ENCODE measurements at regions not wholly inside any gene's neighbourhood (a gene's known extent, or its start where the extent isn't known, plus 50 kb on each side); places are given as distances from the start of the nearest gene placed in this dataset.

- DNase-seq (ENCODE audit: low spot score in 2 of 2): no peak
- intact Hi-C loops (cut with DNase I; ENCODE audit: low total_unique reads): no loop called here
- no peak overlapping the region for H3K4me3 ChIP-seq (ENCODE audit: low read depth, poor library complexity, severe bottlenecking)
- TF ChIP-seq CTCF (IDR thresholded peaks at IDR 0.05) (no peak), POLR2A (IDR thresholded peaks at IDR 0.05) (no peak)
Measured at GRCh38 chr2:198953328-198953727, 504.4 kb downstream of the SATB2 start.

GRCh38 chr2:198950803-198951202, 506.9 kb downstream of the SATB2 start:
- intact Hi-C loops (cut with DNase I; ENCODE audit: low total_unique reads): no loop called here
- TF ChIP-seq POLR2A (IDR thresholded peaks at IDR 0.05) (no peak), CTCF (IDR thresholded peaks at IDR 0.05) (no peak)

GRCh38 chr2:198945496-198945895, 512.2 kb downstream of the SATB2 start:
- no peak for DNase-seq (ENCODE audit: low spot score in 2 of 2)
- TF ChIP-seq CTCF (IDR thresholded peaks at IDR 0.05) (no peak), POLR2A (IDR thresholded peaks at IDR 0.05) (no peak)
- WGBS, 2 donors: 91 to 93% methylated on average over 3 of the region's 3 CpGs
- intact Hi-C loops (cut with DNase I; ENCODE audit: low total_unique reads): no loop called here
- no peak overlapping the region for H3K4me3 ChIP-seq (ENCODE audit: low read depth, poor library complexity, severe bottlenecking)

More at GRCh38 chr2:198950803-198951202, 506.9 kb downstream of the SATB2 start:
- no peak for DNase-seq (ENCODE audit: low spot score in 2 of 2)
- no peak overlapping the region for H3K4me3 ChIP-seq (ENCODE audit: low read depth, poor library complexity, severe bottlenecking)

GRCh38 chr2:198930170-198930569, 527.6 kb downstream of the SATB2 start:
- TF ChIP-seq CTCF (IDR thresholded peaks at IDR 0.05) (no peak), POLR2A (IDR thresholded peaks at IDR 0.05) (no peak)
- H3K4me3 ChIP-seq (ENCODE audit: low read depth, poor library complexity, severe bottlenecking): no peak overlapping the region
- no peak for DNase-seq (ENCODE audit: low spot score in 2 of 2)
- intact Hi-C loops (cut with DNase I; ENCODE audit: low total_unique reads): no loop called here

GRCh38 chr2:198928026-198928425, 529.7 kb downstream of the SATB2 start:
- no peak for DNase-seq (ENCODE audit: low spot score in 2 of 2)
- intact Hi-C loops (cut with DNase I; ENCODE audit: low total_unique reads): no loop called here
- H3K4me3 ChIP-seq (ENCODE audit: low read depth, poor library complexity, severe bottlenecking): no peak overlapping the region
- WGBS, 2 donors: 45 to 63% methylated on average over 3 of the region's 3 CpGs
- TF ChIP-seq POLR2A (IDR thresholded peaks at IDR 0.05) (no peak), CTCF (IDR thresholded peaks at IDR 0.05) (no peak)

- no peak for TF ChIP-seq POLR2A (IDR thresholded peaks at IDR 0.05)
- no peak for TF ChIP-seq CTCF (IDR thresholded peaks at IDR 0.05)
- intact Hi-C loops (cut with DNase I; ENCODE audit: low total_unique reads): no loop called here
- WGBS, 2 donors: 42 to 45% methylated on average over 3 of the region's 3 CpGs
- H3K4me3 ChIP-seq (ENCODE audit: low read depth, poor library complexity, severe bottlenecking): no peak overlapping the region
- DNase-seq (ENCODE audit: low spot score in 2 of 2): no peak
Measured at GRCh38 chr2:198917926-198918720, 539.6 kb downstream of the SATB2 start.
